HCT116 (cell line): ENCODE measurements at regions not wholly inside any gene's neighbourhood (a gene's known extent, or its start where the extent isn't known, plus 50 kb on each side); places are given as distances from the start of the nearest gene placed in this dataset.
A peak's percentile ranks its signal among the peaks of the same experiment; 100 is the strongest.

ENCODE experiments used
- ATAC-seq: fragments of 200-7000 bp; cut with Tn5 transposase; 2 replicates; pipeline ENCODE4 v1.9.1; 2020; ENCODE audit warnings: mild to moderate bottlenecking, moderate library complexity
- BruUV-seq: library from RNA; stranded (reverse); fragments of 400-500 nt; replicated peaks from 2 replicates; lab custom pipeline; 2021; lab: Mats Ljungman, UMichigan
- CTCF ChIA-PET: fragments of 300-600 bp; sonication (Branson Sonifier 250); formaldehyde crosslinking; loops from one replicate; lab custom pipeline; 2021; ENCODE audit warnings: antibody characterized with exemption; lab: Charles Lee
- POLR2A ChIA-PET: fragments of 300-600, 350-600 bp; sonication (Branson Sonifier 250); formaldehyde crosslinking; loops from one replicate; lab custom pipeline; 2021; ENCODE audit warnings: antibody characterized with exemption; lab: Charles Lee
- RAD21 ChIA-PET, 2 experiments: fragments of 300-600 bp; sonication (Branson Sonifier 250); formaldehyde crosslinking; loops; one replicate each; lab custom pipeline; 2023; ENCODE audit warnings: low total read pairs in 2 of 2; ENCODE audit not compliant: uncharacterized antibody in 2 of 2, unreplicated experiment in 2 of 2, low non-redundant PET in 1 of 2; lab: Charles Lee
- DNase-seq: peaks from one replicate; pipeline ENCODE4 v3.0.0-alpha.2; 2010; ENCODE audit warnings: low read depth, low spot score
- H2AFZ ChIP-seq: fragments of 200-600 bp; shearing (Covaris generic), sonication (generic); 2 replicates; pipeline ENCODE4 v1.6.1; 2017; ENCODE audit warnings: low read depth, mixed run types, mixed read lengths, antibody characterized with exemption, low read length; ENCODE audit not compliant: poor library complexity, severe bottlenecking
- H3K27ac ChIP-seq: 2 replicates; pipeline ENCODE4 v1.5.1; 2012; ENCODE audit warnings: low read depth, low read length
- H3K27me3 ChIP-seq: fragments of 200-600 bp; sonication (generic); 2 replicates; pipeline ENCODE4 v1.6.1; 2016; ENCODE audit warnings: mixed run types, low read length, mixed read lengths; ENCODE audit not compliant: insufficient read depth
- H3K36me3 ChIP-seq, 2 experiments: fragments of 200-500 bp in 1 of 2; fragments of 200-600 bp in 1 of 2; sonication (Bioruptor generic) in 1 of 2; sonication (generic) in 1 of 2; 2 replicates each; pipeline versions ENCODE4 v1.5.1 to v1.6.1; 2014 to 2016; ENCODE audit warnings: low read length in 2 of 2, inconsistent platforms in 1 of 2, mixed read lengths in 1 of 2, mixed run types in 1 of 2; ENCODE audit not compliant: insufficient read depth in 2 of 2, control insufficient read depth in 1 of 2
- H3K4me1 ChIP-seq, 2 experiments: fragments of 200-600 bp in 1 of 2; sonication (generic) in 1 of 2; 2 replicates each; pipeline versions ENCODE4 v1.5.1 to v1.6.1; 2012 to 2017; ENCODE audit warnings: low read length in 2 of 2, inconsistent platforms in 1 of 2, mild to moderate bottlenecking in 1 of 2, mixed read lengths in 1 of 2, mixed run types in 1 of 2, moderate library complexity in 1 of 2; ENCODE audit not compliant: insufficient read depth in 2 of 2, control insufficient read depth in 1 of 2
- H3K4me2 ChIP-seq: fragments of 200-600 bp; sonication (generic); 2 replicates; pipeline ENCODE4 v1.6.1; 2017; ENCODE audit warnings: mixed run types, low read length, mixed read lengths
- H3K4me3 ChIP-seq, 2 experiments: fragments of 200-600 bp in 1 of 2; sonication (generic) in 1 of 2; replicated peaks in 1 of 2; 2 replicates each; pipeline ENCODE4 v1.5.1; 2011 to 2016; ENCODE audit warnings: low read length in 2 of 2, control low read depth in 1 of 2, low read depth in 1 of 2, mild to moderate bottlenecking in 1 of 2, mixed read lengths in 1 of 2, mixed run types in 1 of 2
- H3K79me2 ChIP-seq: fragments of 200-600 bp; sonication (generic); 2 replicates; pipeline ENCODE4 v1.6.1; 2017; ENCODE audit warnings: mild to moderate bottlenecking, mixed run types, low read length, moderate library complexity, mixed read lengths; ENCODE audit not compliant: insufficient read depth
- H3K9ac ChIP-seq: fragments of 200-600 bp; sonication (generic); 2 replicates; pipeline ENCODE4 v1.6.1; 2016; ENCODE audit warnings: low read length, mixed read lengths
- H3K9me2 ChIP-seq: fragments of 200-600 bp; sonication (generic), shearing (Covaris generic); 2 replicates; pipeline ENCODE4 v1.6.1; 2017; ENCODE audit warnings: mixed run types, mild to moderate bottlenecking, moderate library complexity; ENCODE audit not compliant: insufficient read depth
- H3K9me3 ChIP-seq, 2 experiments: fragments of 200-500 bp in 1 of 2; fragments of 200-600 bp in 1 of 2; sonication (Bioruptor generic) in 1 of 2; sonication (generic) in 1 of 2; 2 replicates each; pipeline ENCODE4 v1.6.1; 2014 to 2017; ENCODE audit warnings: low read length in 2 of 2, mixed read lengths in 2 of 2, inconsistent platforms in 1 of 2, low read depth in 1 of 2, mild to moderate bottlenecking in 1 of 2, mixed run types in 1 of 2, moderate library complexity in 1 of 2; ENCODE audit not compliant: control insufficient read depth in 1 of 2, insufficient read depth in 1 of 2
- H4K20me1 ChIP-seq: fragments of 200-600 bp; sonication (generic), shearing (Covaris generic); 2 replicates; pipeline ENCODE4 v1.6.1; 2017; ENCODE audit warnings: mixed run types, mild to moderate bottlenecking, moderate library complexity; ENCODE audit not compliant: insufficient read depth
- ELF1 ChIP-seq: IDR thresholded peaks from 2 replicates; pipeline ENCODE4 v1.6.1; 2012; ENCODE audit warnings: low read depth, borderline replicate concordance
- EZH2 ChIP-seq: fragments of 200-600 bp; sonication (generic); IDR thresholded peaks from 2 replicates; pipeline ENCODE4 v1.6.1; 2017; ENCODE audit warnings: antibody characterized with exemption, mixed run types
- EZH2phosphoT487 ChIP-seq: fragments of 200-600 bp; IDR thresholded peaks from 2 replicates; pipeline ENCODE4 v1.6.1; 2018; ENCODE audit warnings: antibody characterized with exemption, borderline replicate concordance
- JUND ChIP-seq: IDR thresholded peaks from 2 replicates; pipeline ENCODE4 v1.6.1; 2012
- POLR2A ChIP-seq: IDR thresholded peaks from 2 replicates; pipeline ENCODE4 v1.7.0; 2011; ENCODE audit warnings: borderline replicate concordance; ENCODE audit not compliant: insufficient read depth, insufficient read length; ENCODE audit errors: extremely low read depth
- SP1 ChIP-seq: IDR thresholded peaks from 2 replicates; pipeline ENCODE4 v1.6.1; 2012; ENCODE audit warnings: low read depth
- SRF ChIP-seq: IDR thresholded peaks from 2 replicates; pipeline ENCODE4 v1.6.1; 2012; ENCODE audit warnings: low read depth
- TCF7L2 ChIP-seq: IDR thresholded peaks from 2 replicates; pipeline ENCODE4 v1.7.0; 2011; ENCODE audit warnings: borderline replicate concordance, inconsistent platforms; ENCODE audit not compliant: insufficient read depth, insufficient read length; ENCODE audit errors: extremely low read depth
- intact Hi-C: fragments of 100-400 bp; cut with micrococcal nuclease; formaldehyde crosslinking; loops from 2 replicates; pipeline ENCODE4 v1.10.0; 2022
- TF ChIP-seq, protein P1 (sequence below), 3 experiments: fragments of 200-600 bp in 1 of 3; sonication (generic) in 1 of 3; IDR thresholded peaks in 2 of 3; conservative IDR thresholded peaks in 1 of 3; 2 replicates each; pipeline ENCODE4 v1.5.1; 2012 to 2017; ENCODE audit warnings: low read depth in 2 of 3, low read length in 2 of 3, antibody characterized with exemption in 1 of 3, borderline replicate concordance in 1 of 3, control low read depth in 1 of 3, mild to moderate bottlenecking in 1 of 3, mixed read lengths in 1 of 3, mixed run types in 1 of 3, moderate library complexity in 1 of 3; ENCODE audit not compliant: insufficient read depth in 1 of 3
- TF ChIP-seq, protein P2 (sequence below): IDR thresholded peaks from 2 replicates; pipeline ENCODE4 v1.6.1; 2012
- TF ChIP-seq, protein P3 (sequence below): IDR thresholded peaks from 2 replicates; pipeline ENCODE4 v1.6.1; 2012
- TF ChIP-seq, protein P4 (sequence below): IDR thresholded peaks from 2 replicates; pipeline ENCODE4 v1.6.1; 2012; ENCODE audit warnings: low read depth

GRCh38 chr2:234550056-234550455, 53.2 kb upstream of the ARL4C start:
- DNase-seq: no peak
- Histone ChIP-seq H2AFZ (peak overlapping the region; percentile 83), H3K79me2 (no peaks in the 10 kb centered on the region)
- TF ChIP-seq, protein P1, sequence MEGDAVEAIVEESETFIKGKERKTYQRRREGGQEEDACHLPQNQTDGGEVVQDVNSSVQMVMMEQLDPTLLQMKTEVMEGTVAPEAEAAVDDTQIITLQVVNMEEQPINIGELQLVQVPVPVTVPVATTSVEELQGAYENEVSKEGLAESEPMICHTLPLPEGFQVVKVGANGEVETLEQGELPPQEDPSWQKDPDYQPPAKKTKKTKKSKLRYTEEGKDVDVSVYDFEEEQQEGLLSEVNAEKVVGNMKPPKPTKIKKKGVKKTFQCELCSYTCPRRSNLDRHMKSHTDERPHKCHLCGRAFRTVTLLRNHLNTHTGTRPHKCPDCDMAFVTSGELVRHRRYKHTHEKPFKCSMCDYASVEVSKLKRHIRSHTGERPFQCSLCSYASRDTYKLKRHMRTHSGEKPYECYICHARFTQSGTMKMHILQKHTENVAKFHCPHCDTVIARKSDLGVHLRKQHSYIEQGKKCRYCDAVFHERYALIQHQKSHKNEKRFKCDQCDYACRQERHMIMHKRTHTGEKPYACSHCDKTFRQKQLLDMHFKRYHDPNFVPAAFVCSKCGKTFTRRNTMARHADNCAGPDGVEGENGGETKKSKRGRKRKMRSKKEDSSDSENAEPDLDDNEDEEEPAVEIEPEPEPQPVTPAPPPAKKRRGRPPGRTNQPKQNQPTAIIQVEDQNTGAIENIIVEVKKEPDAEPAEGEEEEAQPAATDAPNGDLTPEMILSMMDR (IDR thresholded peaks at IDR 0.05 in 2 of 3, conservative IDR thresholded peaks at IDR 0.05 in 1 of 3; ENCODE audit: borderline replicate concordance in 1 of 3, insufficient read depth in 1 of 3, low read depth in 2 of 3, low read length in 2 of 3): no peak
- TF ChIP-seq EZH2: no peak
- no peak for TF ChIP-seq POLR2A
- no peak for TF ChIP-seq SRF
- no peak for TF ChIP-seq JUND
- TF ChIP-seq, all 23 proteins: peak for 0
- BruUV-seq: no TSS peak
- Histone ChIP-seq H3K4me2 (peak overlapping the region; percentile 32), H3K4me3 (no peak overlapping the region), H3K4me1 (peaks cover 3 to 14% of the 10 kb centered on the region in 2 experiments; a peak in 2 of 4 replicates), H4K20me1 (no peaks in the 10 kb centered on the region), H3K27me3 (no peaks in the 10 kb centered on the region), H3K9me2 (no peaks in the 10 kb centered on the region), H3K9me3 (no peaks in the 10 kb centered on the region), H3K9ac (no peak overlapping the region), H3K36me3 (no peaks in the 10 kb centered on the region), H3K27ac (no peak overlapping the region)
- intact Hi-C loops: loop anchor here (1.0 to 10.0 kb wide), 3 partner anchors 557 to 1195 kb away; no protein-coding TSS in a partner anchor
- POLR2A ChIA-PET: no interaction called here
- RAD21 ChIA-PET: interaction anchor here in 1 of 2 experiments (0.8 kb wide), 1 partner anchor 557 kb away, joined by 3 read pairs; no protein-coding TSS in a partner anchor
- CTCF ChIA-PET: interaction anchor here (1.0 kb wide), 2 partner anchors 557 to 567 kb away, joined by 5 to 8 read pairs; no protein-coding TSS in a partner anchor
- no peak for ATAC-seq

DNA sequence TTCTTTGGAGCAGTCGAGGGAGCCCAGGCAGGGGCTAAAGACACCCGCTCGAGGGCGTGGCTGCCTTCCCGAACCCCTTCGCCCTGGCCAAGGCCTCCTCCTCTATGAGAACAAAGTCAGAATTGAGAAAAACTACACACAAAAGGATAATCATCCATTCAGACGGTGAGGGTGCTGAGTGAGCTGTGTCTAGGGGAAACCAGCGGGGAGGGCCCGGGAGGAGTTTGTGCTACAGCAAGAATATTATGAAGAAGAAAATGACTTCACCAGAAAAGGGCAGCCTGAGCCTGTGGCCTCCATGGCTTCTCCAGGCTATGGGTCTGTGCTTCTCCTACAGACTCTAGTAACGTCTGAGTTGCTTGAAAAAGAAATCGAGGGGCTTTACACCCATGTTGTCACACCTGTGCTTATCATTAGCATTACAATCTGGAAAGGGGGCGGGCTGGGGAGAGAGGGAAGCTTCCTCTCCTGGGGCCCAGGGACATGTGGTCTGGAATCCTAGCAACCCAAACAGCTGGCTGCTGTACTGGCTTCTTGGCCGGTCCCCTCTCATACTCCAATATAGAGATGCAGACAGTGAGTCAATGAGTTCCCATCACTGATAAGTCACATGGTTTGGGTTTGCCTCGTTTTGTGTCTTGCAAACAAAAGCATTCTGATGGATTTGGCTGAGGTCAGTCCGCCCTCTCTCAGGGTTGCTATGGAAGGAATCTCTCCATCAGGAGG, 52.0 kb upstream of the ARL4C start:
- DNase-seq (no peak), ATAC-seq (no peak)
- Histone ChIP-seq H3K4me2 (no peak overlapping the region), H3K9ac (no peak overlapping the region), H3K27ac (no peak overlapping the region), H3K27me3 (no peaks in the 10 kb centered on the region), H3K4me3 (no peak overlapping the region), H3K9me2 (no peaks in the 10 kb centered on the region), H4K20me1 (no peaks in the 10 kb centered on the region), H2AFZ (no peak overlapping the region), H3K9me3 (no peaks in the 10 kb centered on the region), H3K36me3 (no peaks in the 10 kb centered on the region), H3K79me2 (no peaks in the 10 kb centered on the region), H3K4me1 (peaks cover 3 to 18% of the 10 kb centered on the region in 2 experiments; a peak in 2 of 4 replicates)
- intact Hi-C loops: no loop called here
- BruUV-seq: no TSS peak
- ChIA-PET POLR2A (no interaction called here), CTCF (interaction anchor here (1.6 to 5.6 kb wide), 3 partner anchors 502 to 568 kb away, joined by 4 to 44 read pairs (median 10); no protein-coding TSS in a partner anchor), RAD21 (interaction anchor here in 1 of 2 experiments (1.6 kb wide), 1 partner anchor 568 kb away, joined by 6 read pairs; no protein-coding TSS in a partner anchor)
- TF ChIP-seq TCF7L2 (no peak), EZH2phosphoT487 (no peak), SP1 (no peak), ELF1 (no peak), SRF (no peak)
- TF ChIP-seq, protein P2, sequence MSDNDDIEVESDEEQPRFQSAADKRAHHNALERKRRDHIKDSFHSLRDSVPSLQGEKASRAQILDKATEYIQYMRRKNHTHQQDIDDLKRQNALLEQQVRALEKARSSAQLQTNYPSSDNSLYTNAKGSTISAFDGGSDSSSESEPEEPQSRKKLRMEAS: no peak
- TF ChIP-seq, protein P3, sequence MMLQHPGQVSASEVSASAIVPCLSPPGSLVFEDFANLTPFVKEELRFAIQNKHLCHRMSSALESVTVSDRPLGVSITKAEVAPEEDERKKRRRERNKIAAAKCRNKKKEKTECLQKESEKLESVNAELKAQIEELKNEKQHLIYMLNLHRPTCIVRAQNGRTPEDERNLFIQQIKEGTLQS: no peak
- TF ChIP-seq, protein P4, sequence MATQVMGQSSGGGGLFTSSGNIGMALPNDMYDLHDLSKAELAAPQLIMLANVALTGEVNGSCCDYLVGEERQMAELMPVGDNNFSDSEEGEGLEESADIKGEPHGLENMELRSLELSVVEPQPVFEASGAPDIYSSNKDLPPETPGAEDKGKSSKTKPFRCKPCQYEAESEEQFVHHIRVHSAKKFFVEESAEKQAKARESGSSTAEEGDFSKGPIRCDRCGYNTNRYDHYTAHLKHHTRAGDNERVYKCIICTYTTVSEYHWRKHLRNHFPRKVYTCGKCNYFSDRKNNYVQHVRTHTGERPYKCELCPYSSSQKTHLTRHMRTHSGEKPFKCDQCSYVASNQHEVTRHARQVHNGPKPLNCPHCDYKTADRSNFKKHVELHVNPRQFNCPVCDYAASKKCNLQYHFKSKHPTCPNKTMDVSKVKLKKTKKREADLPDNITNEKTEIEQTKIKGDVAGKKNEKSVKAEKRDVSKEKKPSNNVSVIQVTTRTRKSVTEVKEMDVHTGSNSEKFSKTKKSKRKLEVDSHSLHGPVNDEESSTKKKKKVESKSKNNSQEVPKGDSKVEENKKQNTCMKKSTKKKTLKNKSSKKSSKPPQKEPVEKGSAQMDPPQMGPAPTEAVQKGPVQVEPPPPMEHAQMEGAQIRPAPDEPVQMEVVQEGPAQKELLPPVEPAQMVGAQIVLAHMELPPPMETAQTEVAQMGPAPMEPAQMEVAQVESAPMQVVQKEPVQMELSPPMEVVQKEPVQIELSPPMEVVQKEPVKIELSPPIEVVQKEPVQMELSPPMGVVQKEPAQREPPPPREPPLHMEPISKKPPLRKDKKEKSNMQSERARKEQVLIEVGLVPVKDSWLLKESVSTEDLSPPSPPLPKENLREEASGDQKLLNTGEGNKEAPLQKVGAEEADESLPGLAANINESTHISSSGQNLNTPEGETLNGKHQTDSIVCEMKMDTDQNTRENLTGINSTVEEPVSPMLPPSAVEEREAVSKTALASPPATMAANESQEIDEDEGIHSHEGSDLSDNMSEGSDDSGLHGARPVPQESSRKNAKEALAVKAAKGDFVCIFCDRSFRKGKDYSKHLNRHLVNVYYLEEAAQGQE: no peak
- TF ChIP-seq, all 23 proteins: peak for 0
